HG03045 (cell line): ENCODE measurements at regions not wholly inside any gene's neighbourhood (a gene's known extent, or its start where the extent isn't known, plus 50 kb on each side); places are given as distances from the start of the nearest gene placed in this dataset.

ENCODE experiments used
- ATAC-seq: cut with Tn5 transposase; IDR thresholded peaks from one replicate; pipeline ENCODE4 v1.9.1; 2021; ENCODE audit warnings: mild to moderate bottlenecking, moderate library complexity; ENCODE audit not compliant: unreplicated experiment

DNA sequence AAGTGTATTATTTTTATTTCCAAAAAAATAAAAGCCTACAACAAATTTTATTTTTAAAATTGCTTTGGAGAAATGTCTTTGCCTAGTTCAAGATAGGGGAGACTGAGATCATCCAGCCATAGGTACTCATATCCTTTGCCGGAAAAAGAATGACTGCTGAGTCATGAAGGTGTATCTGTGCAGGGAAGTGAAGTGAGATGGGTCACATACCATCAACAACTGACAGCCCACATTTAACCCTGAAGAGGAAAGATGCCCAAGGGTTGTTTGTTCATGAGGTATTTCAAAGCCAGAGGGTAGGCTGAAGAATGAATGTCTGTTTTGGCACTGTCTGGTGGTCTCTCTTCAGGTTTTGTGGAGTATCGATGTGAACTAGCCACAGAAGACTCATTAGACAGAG is 106.7 kb upstream of the TTC29 start:
- ATAC-seq = no peak

GRCh38 chr4:147054228-147054872 is 108.7 kb upstream of the TTC29 start:
- no peak for ATAC-seq

DNA sequence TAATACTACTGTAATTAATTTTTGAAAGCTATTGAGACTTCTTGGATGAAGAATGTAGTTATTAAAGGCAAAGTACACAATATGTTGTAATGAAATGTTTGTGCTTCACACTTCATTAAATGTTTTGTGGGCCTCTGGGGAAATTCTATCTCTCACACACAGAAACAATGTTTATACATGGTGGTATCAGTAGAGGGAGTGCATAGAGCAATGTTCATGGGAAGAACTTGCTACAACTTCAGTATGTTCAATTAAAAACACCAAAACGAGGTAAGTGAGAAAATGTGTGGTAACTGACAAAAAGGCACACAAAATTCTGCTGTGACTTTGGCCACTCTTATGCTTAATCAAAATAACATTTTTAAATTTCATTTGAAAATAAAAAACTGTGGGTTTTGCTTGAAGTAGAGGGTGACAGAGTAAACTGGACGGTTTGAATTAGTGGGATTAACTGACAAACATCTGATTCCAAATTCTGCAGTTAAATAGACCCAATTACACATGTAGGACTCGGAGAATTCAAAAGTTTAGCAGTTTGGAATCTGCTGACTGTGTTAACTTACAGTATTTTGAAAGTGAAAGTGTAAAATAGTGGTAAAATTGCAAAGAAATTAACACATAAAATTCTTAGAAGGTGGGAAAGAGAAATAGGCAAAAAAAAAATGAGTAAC is 111.4 kb upstream of the TTC29 start:
- no peak for ATAC-seq

- ATAC-seq = no peak
Observed at GRCh38 chr4:147057611-147058190, 112.0 kb upstream of the TTC29 start.

GRCh38 chr4:147059064-147059731 is 113.5 kb upstream of the TTC29 start:
- no peak for ATAC-seq

DNA sequence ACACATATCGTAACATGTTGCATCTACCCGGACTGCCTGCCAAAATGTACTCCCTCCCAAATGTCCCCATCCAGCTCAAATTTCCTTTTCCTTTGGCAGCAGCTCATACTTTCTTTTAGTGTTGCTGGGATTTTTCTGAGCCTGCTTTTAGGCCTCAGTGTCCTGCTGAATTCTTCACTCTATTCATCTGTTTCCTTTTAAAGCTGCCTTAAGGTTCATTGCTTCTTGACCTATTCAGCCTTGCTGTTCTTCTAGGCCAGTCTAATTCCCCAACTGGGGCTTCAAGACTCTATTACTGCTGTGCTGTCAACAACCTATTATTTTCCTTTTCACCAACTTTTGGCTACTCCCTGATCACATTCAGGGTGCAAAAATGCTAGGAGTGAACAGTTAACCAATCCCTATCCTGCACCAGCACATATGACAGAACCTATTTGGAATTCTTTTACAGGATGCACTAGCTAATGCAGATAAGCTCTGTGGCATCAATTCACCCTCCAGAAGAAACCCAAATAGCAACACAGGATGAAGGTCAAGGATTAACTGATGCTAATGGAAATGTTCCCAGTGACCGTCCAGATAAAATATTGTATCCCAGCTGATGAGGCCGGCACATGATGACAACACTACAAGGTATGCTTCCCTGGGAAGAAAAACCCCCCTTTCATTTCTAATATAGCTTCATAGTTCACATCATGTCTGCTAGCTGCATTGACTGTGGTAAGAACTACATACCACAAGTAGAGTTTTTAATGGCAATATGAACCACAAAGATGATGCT is 114.7 kb upstream of the TTC29 start:
- no peak for ATAC-seq

- ATAC-seq = no peak
Observed at GRCh38 chr4:147064856-147065255, 119.2 kb upstream of the TTC29 start.

DNA sequence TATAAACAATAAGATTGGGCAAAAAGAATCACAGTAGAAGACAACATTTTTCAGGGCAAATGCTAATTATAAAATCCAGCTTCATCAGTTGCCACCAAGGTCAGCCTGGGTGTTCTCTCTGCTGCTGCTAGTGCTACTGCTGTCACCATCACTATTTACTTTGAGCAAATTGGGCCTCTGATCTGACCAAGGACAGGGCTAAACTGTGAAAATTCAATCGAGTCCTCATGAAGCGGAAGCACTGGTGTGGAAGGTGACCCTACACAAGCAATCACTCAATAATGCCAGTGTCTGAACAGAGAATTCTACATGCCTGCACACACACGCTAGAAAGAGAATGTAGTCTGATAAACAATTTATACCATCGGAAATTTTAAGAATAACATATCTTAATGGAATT is 122.9 kb upstream of the TTC29 start:
- no peak for ATAC-seq

- no peak for ATAC-seq
Observed at GRCh38 chr4:147071209-147071740, 125.6 kb upstream of the TTC29 start.

- no peak for ATAC-seq
Observed at GRCh38 chr4:147076179-147076578, 130.5 kb upstream of the TTC29 start.

DNA sequence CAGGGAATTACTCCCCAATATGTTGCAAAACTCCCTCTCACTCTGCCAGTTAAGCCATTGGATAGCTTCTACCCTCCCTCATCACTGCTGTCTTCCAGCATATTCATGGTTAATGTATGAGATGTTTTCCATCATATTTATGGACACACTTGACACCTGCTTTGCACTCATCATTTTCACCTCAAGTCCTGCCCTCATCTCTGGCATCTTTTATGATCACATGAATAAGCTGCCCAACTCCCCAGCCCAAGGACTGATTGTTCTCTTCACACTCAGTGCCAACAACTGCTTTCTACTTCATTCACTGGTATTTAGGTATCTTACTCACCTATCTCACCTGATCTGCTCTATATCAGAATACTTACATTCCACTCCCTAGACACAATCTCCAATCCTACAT is 131.1 kb upstream of the TTC29 start:
- ATAC-seq = no peak

DNA sequence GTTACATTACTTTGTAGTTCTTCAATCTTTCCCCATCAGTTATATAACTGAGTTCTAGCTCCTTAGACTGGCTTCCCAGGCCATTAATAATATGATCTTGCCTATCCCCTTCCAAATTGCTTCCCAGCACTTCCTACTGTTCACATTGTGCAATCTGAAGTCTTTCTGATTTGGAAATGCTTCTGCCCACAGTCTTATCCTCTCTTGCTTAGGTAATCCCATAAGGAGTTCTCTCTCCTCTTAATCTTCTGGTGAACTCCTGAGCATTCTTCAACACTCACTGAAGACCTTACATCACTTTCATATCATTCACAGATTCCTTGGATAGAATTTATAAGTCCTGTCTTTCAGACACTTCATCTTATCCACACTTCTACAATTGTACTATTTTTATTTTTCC is 132.7 kb upstream of the TTC29 start:
- ATAC-seq = no peak

DNA sequence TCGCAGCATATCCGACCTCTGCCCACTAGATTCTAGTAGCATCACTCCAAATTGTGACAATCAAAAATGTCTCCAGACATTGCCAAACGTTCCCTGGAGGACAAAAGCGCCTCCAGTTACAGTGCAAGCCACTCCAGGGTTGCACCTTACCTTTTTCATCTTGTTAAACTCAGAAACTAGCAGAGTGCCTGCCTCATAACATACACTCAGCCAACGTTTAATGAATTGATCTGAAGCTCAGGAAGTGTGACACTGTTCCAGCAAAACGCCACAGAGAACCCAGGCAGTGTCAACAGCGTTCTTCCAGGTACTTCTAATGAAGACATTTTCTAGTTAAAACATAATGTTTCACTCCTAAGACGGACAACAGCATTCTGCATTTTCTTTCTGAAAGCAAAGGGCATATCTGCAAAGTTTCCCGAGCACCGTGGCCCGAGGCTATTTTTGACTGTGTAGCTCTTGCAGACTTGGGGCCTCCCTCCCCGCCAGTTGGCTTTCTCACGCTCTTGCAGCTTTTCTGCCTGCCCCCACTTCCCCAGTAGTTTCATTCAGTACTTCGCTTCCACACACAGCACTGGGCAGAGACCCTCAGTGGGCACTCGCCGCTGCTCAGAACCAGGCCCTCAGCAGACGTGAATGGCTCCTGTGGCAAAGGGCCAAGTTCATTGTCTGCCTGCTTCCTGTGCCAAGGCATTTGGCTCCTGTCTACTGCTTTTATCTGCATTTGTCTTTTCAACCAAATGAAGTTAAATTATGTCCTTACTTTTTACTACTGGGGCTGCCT is 133.4 kb upstream of the TTC29 start:
- no peak for ATAC-seq

DNA sequence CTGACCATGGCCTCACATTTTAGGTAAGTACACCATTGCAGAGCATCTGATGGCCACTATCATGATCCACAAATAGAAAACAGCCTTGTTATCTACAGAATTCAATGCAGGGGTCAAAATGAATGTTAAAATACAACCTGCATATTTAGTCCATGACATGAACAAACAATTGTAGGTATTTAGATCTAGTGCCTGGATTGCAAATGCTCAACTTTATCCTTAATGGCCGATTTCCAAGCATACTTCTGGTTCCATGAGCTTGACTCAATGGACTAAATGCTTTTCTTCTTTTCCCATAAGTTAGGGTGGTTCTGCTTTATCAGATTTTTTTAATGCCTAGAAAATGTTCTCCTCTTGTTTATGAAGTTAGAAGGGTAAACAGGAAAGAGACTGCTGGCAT is 139.2 kb upstream of the TTC29 start:
- ATAC-seq = no peak

DNA sequence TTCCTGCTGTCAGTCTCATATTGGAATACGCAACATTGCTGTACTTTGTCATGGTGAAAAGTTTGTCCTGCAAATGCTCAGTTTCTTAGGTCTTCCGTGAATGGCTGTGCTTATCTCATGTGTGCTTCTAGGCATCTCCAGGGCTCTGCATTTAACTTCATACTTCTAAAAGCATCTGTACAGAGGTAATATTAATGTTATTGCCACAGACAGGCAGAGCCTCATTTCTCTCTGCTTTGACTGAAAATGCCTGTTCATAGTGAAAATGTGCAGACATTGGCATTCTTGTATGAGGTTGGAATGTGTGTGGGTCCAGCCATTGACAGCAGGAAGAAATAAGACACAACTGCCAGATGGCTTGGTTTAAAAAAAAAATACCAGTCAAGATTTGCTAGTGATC is 140.1 kb upstream of the TTC29 start:
- no peak for ATAC-seq

DNA sequence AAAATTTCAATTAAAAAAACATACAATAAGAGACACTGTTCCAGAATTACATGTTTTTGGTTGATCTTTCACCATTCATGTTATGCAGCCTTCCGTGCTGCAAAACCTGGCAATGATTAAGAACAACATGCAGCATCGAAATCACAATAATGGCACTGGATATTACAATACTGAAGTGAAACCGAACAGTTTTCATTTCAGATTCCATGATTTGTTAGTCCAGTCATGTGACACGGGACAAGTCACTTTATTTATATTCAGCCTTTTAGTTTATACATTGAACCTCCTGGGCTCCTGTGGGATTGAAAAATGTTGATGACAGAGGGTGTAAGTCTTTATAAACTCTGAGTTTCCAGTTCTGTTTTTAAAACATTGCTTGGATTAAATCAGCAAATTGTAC is 142.5 kb upstream of the TTC29 start:
- no peak for ATAC-seq

- no peak for ATAC-seq
Observed at GRCh38 chr4:147090486-147090885, 144.8 kb upstream of the TTC29 start.

GRCh38 chr4:147093206-147093605 is 147.5 kb upstream of the TTC29 start:
- no peak for ATAC-seq

DNA sequence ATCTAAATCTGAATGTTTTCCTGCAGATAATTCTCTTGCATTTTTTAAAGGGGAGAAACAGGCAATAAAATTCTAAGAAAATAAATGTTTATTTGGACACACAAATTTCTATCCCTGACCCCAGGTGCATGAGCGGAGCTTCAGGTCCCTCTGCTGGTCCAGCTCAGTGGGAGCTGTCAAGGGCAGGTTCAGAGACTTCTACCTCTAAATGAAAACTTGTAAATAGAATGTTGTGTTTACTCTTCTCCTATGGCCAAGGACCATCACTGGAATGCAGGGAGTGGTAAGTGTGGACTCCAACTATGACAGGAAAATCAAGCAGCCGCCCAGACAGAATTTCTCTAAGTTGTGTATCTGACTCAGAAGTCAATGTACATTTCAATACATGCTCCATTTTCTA is 148.6 kb upstream of the TTC29 start:
- ATAC-seq = no peak
